ENCODE measurements at regions not wholly inside any gene's neighbourhood (a gene's known extent, or its start where the extent isn't known, plus 50 kb on each side); places are given as distances from the start of the nearest gene placed in this dataset.

- no peak for TF ChIP-seq CTCF (IDR thresholded peaks at IDR 0.05; ENCODE audit: unreplicated experiment)
- Mint-ChIP-seq H3K27me3 (ENCODE audit: unreplicated experiment) (no peaks in the 10 kb centered on the region), H3K27ac (ENCODE audit: unreplicated experiment) (no peak overlapping the region), H3K4me3 (ENCODE audit: low read depth, unreplicated experiment) (no peak overlapping the region), H3K4me1 (ENCODE audit: low read depth, unreplicated experiment) (peaks cover 15% of the 10 kb centered on the region), H3K36me3 (ENCODE audit: insufficient read depth, unreplicated experiment) (no peaks in the 10 kb centered on the region), H3K9me3 (ENCODE audit: low read depth, unreplicated experiment) (no peaks in the 10 kb centered on the region)
- intact Hi-C loops (cut with micrococcal nuclease; ENCODE audit: unreplicated experiment): no loop called here
- BruUV-seq (replicated peaks): no TSS peak
- no peak for DNase-seq
- CTCF ChIA-PET: no interaction called here
Observed at GRCh38 chr12:39240587-39240986, 202.3 kb downstream of the KIF21A start.

GRCh38 chr12:39239490-39240486 lies 203.1 kb downstream of the KIF21A start:
- intact Hi-C loops (cut with micrococcal nuclease; ENCODE audit: unreplicated experiment): loop anchor here (10.0 kb wide), 1 partner anchor 55 kb away; no protein-coding TSS in a partner anchor
- CTCF ChIA-PET: interaction anchor here (1.0 to 1.3 kb wide), 2 partner anchors 319 to 335 kb away, joined by 3 read pairs; partner anchors contain the start of gene CPNE8
- H3K27me3 Mint-ChIP-seq (ENCODE audit: unreplicated experiment): no peaks in the 10 kb centered on the region
- peaks cover 16% of the 10 kb centered on the region for H3K4me1 Mint-ChIP-seq (ENCODE audit: low read depth, unreplicated experiment)
- no TSS peak for BruUV-seq (replicated peaks)
- no peaks in the 10 kb centered on the region for H3K9me3 Mint-ChIP-seq (ENCODE audit: low read depth, unreplicated experiment)
- H3K36me3 Mint-ChIP-seq (ENCODE audit: insufficient read depth, unreplicated experiment): no peaks in the 10 kb centered on the region
- no peak overlapping the region for H3K4me3 Mint-ChIP-seq (ENCODE audit: low read depth, unreplicated experiment)
- no peak for TF ChIP-seq CTCF (IDR thresholded peaks at IDR 0.05; ENCODE audit: unreplicated experiment)
- no peak for DNase-seq
- no peak overlapping the region for H3K27ac Mint-ChIP-seq (ENCODE audit: unreplicated experiment)

- no peaks in the 10 kb centered on the region for H3K36me3 Mint-ChIP-seq (ENCODE audit: insufficient read depth, unreplicated experiment)
- intact Hi-C loops (cut with micrococcal nuclease; ENCODE audit: unreplicated experiment): loop anchor here (10.0 kb wide), 1 partner anchor 58 kb away; no protein-coding TSS in a partner anchor
Observed at GRCh38 chr12:39237004-39237403, 205.9 kb downstream of the KIF21A start.

More at GRCh38 chr12:39237004-39237403, 205.9 kb downstream of the KIF21A start:
- no peak for DNase-seq
- H3K27ac Mint-ChIP-seq (ENCODE audit: unreplicated experiment): no peak overlapping the region
- TF ChIP-seq CTCF (IDR thresholded peaks at IDR 0.05; ENCODE audit: unreplicated experiment): no peak
- no TSS peak for BruUV-seq (replicated peaks)
- H3K27me3 Mint-ChIP-seq (ENCODE audit: unreplicated experiment): no peaks in the 10 kb centered on the region
- H3K9me3 Mint-ChIP-seq (ENCODE audit: low read depth, unreplicated experiment): no peaks in the 10 kb centered on the region
- peaks cover 16% of the 10 kb centered on the region for H3K4me1 Mint-ChIP-seq (ENCODE audit: low read depth, unreplicated experiment)
- CTCF ChIA-PET: no interaction called here
- no peak overlapping the region for H3K4me3 Mint-ChIP-seq (ENCODE audit: low read depth, unreplicated experiment)

Data from Calu3 (cell line).